Sigmoid colon (tissue), 6 donors: ENCODE measurements at regions not wholly inside any gene's neighbourhood (a gene's known extent, or its start where the extent isn't known, plus 50 kb on each side); places are given as distances from the start of the nearest gene placed in this dataset.

Source experiments
- DNase-seq: peaks from one replicate; pipeline ENCODE4 v3.0.0-alpha.2; 2019
- H3K27ac ChIP-seq, 4 donors: fragments of 200-600 bp; sonication (generic); one replicate each; pipeline ENCODE4 v1.5.1; 2016 to 2019; ENCODE audit warnings: mild to moderate bottlenecking in 1 of 4
- H3K27me3 ChIP-seq, 3 donors: fragments of 200-600 bp; sonication (generic); one replicate each; pipeline ENCODE4 v1.5.1; 2019; ENCODE audit warnings: mild to moderate bottlenecking in 1 of 3
- H3K36me3 ChIP-seq, 4 donors: fragments of 200-600 bp; sonication (generic); one replicate each; pipeline ENCODE4 v1.5.1; 2016 to 2019
- H3K4me1 ChIP-seq, 4 donors: fragments of 200-600 bp; sonication (generic); one replicate each; pipeline ENCODE4 v1.5.1; 2017 to 2019
- H3K4me3 ChIP-seq, 4 donors: fragments of 200-600 bp; sonication (generic); one replicate each; pipeline ENCODE4 v1.5.1; 2017 to 2019; ENCODE audit warnings: mild to moderate bottlenecking in 2 of 4, moderate library complexity in 1 of 4
- H3K9me3 ChIP-seq, 4 donors: fragments of 200-600 bp in 3 of 4; sonication (generic) in 3 of 4; one replicate each; pipeline versions ENCODE4 v1.5.1 to v1.6.1; 2013 to 2019
- CTCF ChIP-seq, 4 experiments: fragments of 450-650 bp in 3 of 4; fragments of 200-600 bp in 1 of 4; IDR thresholded peaks; one replicate each; pipeline ENCODE4 v1.5.1; 2016 to 2019; ENCODE audit warnings: antibody characterized with exemption in 4 of 4, mild to moderate bottlenecking in 3 of 4, moderate library complexity in 2 of 4
- EP300 ChIP-seq, 4 donors: sonication (generic); formaldehyde crosslinking; IDR thresholded peaks; one replicate each; pipeline ENCODE4 v1.6.1; 2017; ENCODE audit warnings: antibody characterized with exemption in 4 of 4
- POLR2A ChIP-seq, 2 donors: fragments of 450-650 bp; IDR thresholded peaks; one replicate each; pipeline ENCODE4 v1.6.1; 2016; ENCODE audit warnings: antibody characterized with exemption in 2 of 2, mild to moderate bottlenecking in 2 of 2, moderate library complexity in 2 of 2
- POLR2AphosphoS5 ChIP-seq, 4 donors: sonication (generic); formaldehyde crosslinking; IDR thresholded peaks; one replicate each; pipeline ENCODE4 v1.6.1; 2017; ENCODE audit warnings: antibody characterized with exemption in 4 of 4
- WGBS, 2 donors: extraction: QIAGEN DNeasy Blood & Tissue Kit; methylation state at CpG; one replicate each; pipeline ENCODE4 v1.1.7; 2013; 5-methylcytosine and 5-hydroxymethylcytosine counted together
- intact Hi-C: fragments of 100-400 bp; cut with DNase I; formaldehyde crosslinking; loops from one replicate; pipeline ENCODE4 v1.15.1; 2023
- donor health status: healthy with polysubstance abuse.
- donor health status: healthy.

- Histone ChIP-seq H3K27me3 (no peaks in the 10 kb centered on the region), H3K4me3 (no peak overlapping the region), H3K4me1 (no peaks in the 10 kb centered on the region), H3K36me3 (no peaks in the 10 kb centered on the region), H3K27ac (no peak overlapping the region), H3K9me3 (no peaks in the 10 kb centered on the region)
- no peak for TF ChIP-seq POLR2A (IDR thresholded peaks at IDR 0.05)
- no peak for TF ChIP-seq CTCF (IDR thresholded peaks at IDR 0.05)
- no peak for TF ChIP-seq EP300 (IDR thresholded peaks at IDR 0.05)
- TF ChIP-seq POLR2AphosphoS5 (IDR thresholded peaks at IDR 0.05) = no peak
- WGBS, 2 donors = 87 to 94% methylated on average over 5 of the region's 5 CpGs
- intact Hi-C loops = no loop called here
- DNase-seq = no peak
Observed at GRCh38 chr2:19021721-19022120, 336.7 kb downstream of the OSR1 start.

- Histone ChIP-seq H3K36me3 (no peaks in the 10 kb centered on the region), H3K27me3 (no peaks in the 10 kb centered on the region), H3K27ac (no peak overlapping the region), H3K4me1 (no peaks in the 10 kb centered on the region), H3K4me3 (no peak overlapping the region), H3K9me3 (no peaks in the 10 kb centered on the region)
- WGBS, 2 donors = 81 to 86% methylated on average over 4 of the region's 4 CpGs
- intact Hi-C loops = no loop called here
- TF ChIP-seq CTCF (IDR thresholded peaks at IDR 0.05) (no peak), POLR2AphosphoS5 (IDR thresholded peaks at IDR 0.05) (no peak), EP300 (IDR thresholded peaks at IDR 0.05) (no peak), POLR2A (IDR thresholded peaks at IDR 0.05) (no peak)
- no peak for DNase-seq
Observed at GRCh38 chr2:19021100-19021476, 337.3 kb downstream of the OSR1 start.

GRCh38 chr2:19020144-19021099 lies 338.0 kb downstream of the OSR1 start:
- intact Hi-C loops = no loop called here
- no peak overlapping the region for H3K27ac ChIP-seq
- no peaks in the 10 kb centered on the region for H3K27me3 ChIP-seq
- TF ChIP-seq POLR2A (IDR thresholded peaks at IDR 0.05) (no peak), CTCF (IDR thresholded peaks at IDR 0.05) (no peak), POLR2AphosphoS5 (IDR thresholded peaks at IDR 0.05) (no peak), EP300 (IDR thresholded peaks at IDR 0.05) (no peak)
- 62 to 76% methylated on average over 11 of the region's 11 CpGs for WGBS, 2 donors
- H3K4me3 ChIP-seq = no peak overlapping the region
- DNase-seq = no peak
- no peaks in the 10 kb centered on the region for H3K4me1 ChIP-seq
- H3K36me3 ChIP-seq = no peaks in the 10 kb centered on the region
- H3K9me3 ChIP-seq = no peaks in the 10 kb centered on the region

GRCh38 chr2:19009510-19009909 lies 348.9 kb downstream of the OSR1 start:
- Histone ChIP-seq H3K4me1 (peaks cover 0 to 13% (median 0%) of the 10 kb centered on the region in 4 donors), H3K27ac (peak overlapping the region in 3 of 4 donors; percentile 5 to 15 (median 8)), H3K36me3 (no peaks in the 10 kb centered on the region), H3K4me3 (no peak overlapping the region), H3K27me3 (no peaks in the 10 kb centered on the region), H3K9me3 (no peaks in the 10 kb centered on the region)
- WGBS, 2 donors = 38 to 56% methylated on average over 3 of the region's 3 CpGs
- peak; percentile 61 to 91 (median 79) for TF ChIP-seq POLR2AphosphoS5 (IDR thresholded peaks at IDR 0.05)
- TF ChIP-seq EP300 (IDR thresholded peaks at IDR 0.05) = peak in 3 of 4 donors; percentile 34 to 53 (median 38)
- TF ChIP-seq CTCF (IDR thresholded peaks at IDR 0.05) = no peak
- no peak for TF ChIP-seq POLR2A (IDR thresholded peaks at IDR 0.05)
- no peak for DNase-seq
- intact Hi-C loops = loop anchor here (2.0 kb wide), 1 partner anchor 33 kb away; no protein-coding TSS in a partner anchor
